Natural killer cell treated with Interleukin-12 subunit alpha and Interleukin-12 subunit beta and Interleukin-15 and Interleukin-18, amount 100 ng/mL, for 72 hours (primary cell): ENCODE measurements at regions not wholly inside any gene's neighbourhood (a gene's known extent, or its start where the extent isn't known, plus 50 kb on each side); places are given as distances from the start of the nearest gene placed in this dataset.

Experiments
- ATAC-seq, 2 donors: fragments of 150-1000 bp; cut with Tn5 transposase in 1 of 2; sonication (Bioruptor Pico), chemical (Tn5 transposase) in 1 of 2; 2 replicates each; pipeline ENCODE4 v1.10.0; 2021
- DNase-seq: peaks from one replicate; pipeline ENCODE4 v3.0.0; 2022; ENCODE audit warnings: low spot score
- H3K27ac Mint-ChIP-seq, 2 donors: 1 replicate in 1 of 2; 2 replicates in 1 of 2; pipeline ENCODE4 v1.8.0; 2022; ENCODE audit warnings: mixed read lengths in 2 of 2, mild to moderate bottlenecking in 1 of 2, moderate library complexity in 1 of 2
- H3K27me3 Mint-ChIP-seq, 2 donors: 1 replicate in 1 of 2; 2 replicates in 1 of 2; pipeline ENCODE4 v1.8.0; 2022; ENCODE audit warnings: mixed read lengths in 2 of 2
- H3K36me3 Mint-ChIP-seq: one replicate; pipeline ENCODE4 v1.8.0; 2022; ENCODE audit warnings: mixed read lengths
- H3K4me1 Mint-ChIP-seq, 2 donors: 1 replicate in 1 of 2; 2 replicates in 1 of 2; pipeline ENCODE4 v1.8.0; 2022; ENCODE audit warnings: low read depth in 2 of 2, mixed read lengths in 2 of 2, mild to moderate bottlenecking in 1 of 2
- H3K4me3 Mint-ChIP-seq: one replicate; pipeline ENCODE4 v1.8.0; 2022; ENCODE audit warnings: mixed read lengths
- H3K9me3 Mint-ChIP-seq: 2 replicates; pipeline ENCODE4 v1.8.0; 2022; ENCODE audit warnings: mixed read lengths

GRCh38 chr12:75587340-75588106 is 76.1 kb upstream of the KRR1 start:
- H3K4me3 Mint-ChIP-seq, result no peak overlapping the region
- H3K4me1 Mint-ChIP-seq, result peaks cover 19 to 22% of the 10 kb centered on the region in 2 donors
- H3K27me3 Mint-ChIP-seq, result peaks cover 0 to 11% of the 10 kb centered on the region in 2 donors
- peaks cover 7% of the 10 kb centered on the region for H3K9me3 Mint-ChIP-seq
- ATAC-seq, result no peak
- H3K27ac Mint-ChIP-seq, result peak overlapping the region in 1 of 2 donors; percentile 88
- DNase-seq, result no peak
- H3K36me3 Mint-ChIP-seq, result peaks cover 21% of the 10 kb centered on the region

GRCh38 chr12:75585330-75585729 is 73.9 kb upstream of the KRR1 start:
- Mint-ChIP-seq H3K4me3 (no peak overlapping the region), H3K36me3 (peaks cover 21% of the 10 kb centered on the region), H3K9me3 (peaks cover 7% of the 10 kb centered on the region), H3K4me1 (peaks cover 21 to 24% of the 10 kb centered on the region in 2 donors), H3K27me3 (peaks cover 0 to 11% of the 10 kb centered on the region in 2 donors), H3K27ac (no peak overlapping the region)
- ATAC-seq (no peak), DNase-seq (no peak)

GRCh38 chr12:75583355-75583754 is 71.9 kb upstream of the KRR1 start:
- ATAC-seq (no peak), DNase-seq (no peak)
- Mint-ChIP-seq H3K36me3 (peaks cover 9% of the 10 kb centered on the region), H3K27me3 (peaks cover 0 to 11% of the 10 kb centered on the region in 2 donors), H3K27ac (no peak overlapping the region), H3K4me3 (no peak overlapping the region), H3K9me3 (no peaks in the 10 kb centered on the region), H3K4me1 (peaks cover 7% of the 10 kb centered on the region in 2 donors)

- Mint-ChIP-seq H3K4me3 (no peak overlapping the region), H3K9me3 (no peaks in the 10 kb centered on the region), H3K27ac (no peak overlapping the region), H3K36me3 (no peaks in the 10 kb centered on the region), H3K27me3 (peaks cover 0 to 13% of the 10 kb centered on the region in 2 donors), H3K4me1 (peaks cover 3 to 7% of the 10 kb centered on the region in 2 donors)
- ATAC-seq, result no peak
- no peak for DNase-seq
These were observed 70.1 kb upstream of the KRR1 start for GRCh38 chr12:75581515-75581914.

- Mint-ChIP-seq H3K4me1 (peaks cover 3 to 7% of the 10 kb centered on the region in 2 donors), H3K36me3 (no peaks in the 10 kb centered on the region), H3K27me3 (peaks cover 0 to 10% of the 10 kb centered on the region in 2 donors), H3K9me3 (no peaks in the 10 kb centered on the region), H3K27ac (no peak overlapping the region), H3K4me3 (no peak overlapping the region)
- ATAC-seq (no peak), DNase-seq (no peak)
These were observed 68.1 kb upstream of the KRR1 start for GRCh38 chr12:75579552-75579951.

GRCh38 chr12:75578546-75578945 is 67.1 kb upstream of the KRR1 start:
- peaks cover 3 to 7% of the 10 kb centered on the region in 2 donors for H3K4me1 Mint-ChIP-seq
- H3K9me3 Mint-ChIP-seq, result no peaks in the 10 kb centered on the region
- H3K36me3 Mint-ChIP-seq, result no peaks in the 10 kb centered on the region
- ATAC-seq (no peak), DNase-seq (no peak)
- no peak overlapping the region for H3K27ac Mint-ChIP-seq
- no peak overlapping the region for H3K4me3 Mint-ChIP-seq
- H3K27me3 Mint-ChIP-seq, result peaks cover 0 to 10% of the 10 kb centered on the region in 2 donors

- Mint-ChIP-seq H3K27me3 (peaks cover 0 to 14% of the 10 kb centered on the region in 2 donors), H3K27ac (no peak overlapping the region), H3K4me1 (peaks cover 3 to 7% of the 10 kb centered on the region in 2 donors), H3K36me3 (no peaks in the 10 kb centered on the region), H3K9me3 (no peaks in the 10 kb centered on the region), H3K4me3 (no peak overlapping the region)
- DNase-seq (no peak), ATAC-seq (no peak)
These were observed 66.4 kb upstream of the KRR1 start for GRCh38 chr12:75577812-75578211.

- H3K9me3 Mint-ChIP-seq, result no peaks in the 10 kb centered on the region
- no peak overlapping the region for H3K4me3 Mint-ChIP-seq
- no peak for ATAC-seq
- H3K36me3 Mint-ChIP-seq, result no peaks in the 10 kb centered on the region
- H3K4me1 Mint-ChIP-seq, result no peaks in the 10 kb centered on the region
- no peak overlapping the region for H3K27ac Mint-ChIP-seq
- H3K27me3 Mint-ChIP-seq, result peaks cover 9 to 18% of the 10 kb centered on the region in 2 donors
- DNase-seq, result no peak
These were observed 60.3 kb upstream of the KRR1 start for GRCh38 chr12:75571656-75572205.

GRCh38 chr12:75571204-75571603 is 59.8 kb upstream of the KRR1 start:
- DNase-seq, result no peak
- peaks cover 9 to 18% of the 10 kb centered on the region in 2 donors for H3K27me3 Mint-ChIP-seq
- H3K4me3 Mint-ChIP-seq, result no peak overlapping the region
- H3K36me3 Mint-ChIP-seq, result no peaks in the 10 kb centered on the region
- ATAC-seq, result no peak
- no peak overlapping the region for H3K27ac Mint-ChIP-seq
- no peaks in the 10 kb centered on the region for H3K4me1 Mint-ChIP-seq
- no peaks in the 10 kb centered on the region for H3K9me3 Mint-ChIP-seq

GRCh38 chr12:75568801-75569200 is 57.4 kb upstream of the KRR1 start:
- H3K27ac Mint-ChIP-seq, result no peak overlapping the region
- H3K9me3 Mint-ChIP-seq, result no peaks in the 10 kb centered on the region
- H3K36me3 Mint-ChIP-seq, result no peaks in the 10 kb centered on the region
- DNase-seq (no peak), ATAC-seq (no peak)
- H3K4me1 Mint-ChIP-seq, result peaks cover 0 to 2% of the 10 kb centered on the region in 2 donors
- H3K4me3 Mint-ChIP-seq, result no peak overlapping the region
- peaks cover 9 to 24% of the 10 kb centered on the region in 2 donors for H3K27me3 Mint-ChIP-seq

- no peaks in the 10 kb centered on the region for H3K36me3 Mint-ChIP-seq
- no peak overlapping the region for H3K4me3 Mint-ChIP-seq
- no peaks in the 10 kb centered on the region for H3K9me3 Mint-ChIP-seq
- DNase-seq (no peak), ATAC-seq (no peak)
- peaks cover 9 to 24% of the 10 kb centered on the region in 2 donors for H3K27me3 Mint-ChIP-seq
- H3K27ac Mint-ChIP-seq, result no peak overlapping the region
- peaks cover 0 to 2% of the 10 kb centered on the region in 2 donors for H3K4me1 Mint-ChIP-seq
These were observed 57.0 kb upstream of the KRR1 start for GRCh38 chr12:75568393-75568792.

GRCh38 chr12:75565795-75566194 is 54.4 kb upstream of the KRR1 start:
- ATAC-seq (no peak), DNase-seq (no peak)
- Mint-ChIP-seq H3K4me3 (no peak overlapping the region), H3K4me1 (peaks cover 0 to 2% of the 10 kb centered on the region in 2 donors), H3K36me3 (no peaks in the 10 kb centered on the region), H3K27me3 (peaks cover 18 to 20% of the 10 kb centered on the region in 2 donors), H3K27ac (no peak overlapping the region), H3K9me3 (no peaks in the 10 kb centered on the region)

- DNase-seq (no peak), ATAC-seq (no peak)
- Mint-ChIP-seq H3K9me3 (no peaks in the 10 kb centered on the region), H3K27ac (no peak overlapping the region), H3K27me3 (peaks cover 18 to 20% of the 10 kb centered on the region in 2 donors), H3K4me3 (no peak overlapping the region), H3K4me1 (peaks cover 0 to 2% of the 10 kb centered on the region in 2 donors), H3K36me3 (no peaks in the 10 kb centered on the region)
These were observed 53.4 kb upstream of the KRR1 start for GRCh38 chr12:75564852-75565251.

- H3K27ac Mint-ChIP-seq, result no peak overlapping the region
- no peak overlapping the region for H3K4me3 Mint-ChIP-seq
- DNase-seq, result no peak
- ATAC-seq, result no peak
- no peaks in the 10 kb centered on the region for H3K36me3 Mint-ChIP-seq
- peaks cover 18 to 20% of the 10 kb centered on the region in 2 donors for H3K27me3 Mint-ChIP-seq
- peaks cover 0 to 2% of the 10 kb centered on the region in 2 donors for H3K4me1 Mint-ChIP-seq
- H3K9me3 Mint-ChIP-seq, result no peaks in the 10 kb centered on the region
These were observed 53.0 kb upstream of the KRR1 start for GRCh38 chr12:75564398-75564797.
